Activated CD8-positive, alpha-beta memory T cell treated with anti-CD3 and anti-CD28 coated beads, Interleukin-2, amount 50 U/mL, for 4 hours (primary cell): ENCODE measurements at regions not wholly inside any gene's neighbourhood (a gene's known extent, or its start where the extent isn't known, plus 50 kb on each side); places are given as distances from the start of the nearest gene placed in this dataset.

Source experiments
- DNase-seq: peaks from one replicate; pipeline ENCODE4 v3.0.0-alpha.2; 2020

DNA sequence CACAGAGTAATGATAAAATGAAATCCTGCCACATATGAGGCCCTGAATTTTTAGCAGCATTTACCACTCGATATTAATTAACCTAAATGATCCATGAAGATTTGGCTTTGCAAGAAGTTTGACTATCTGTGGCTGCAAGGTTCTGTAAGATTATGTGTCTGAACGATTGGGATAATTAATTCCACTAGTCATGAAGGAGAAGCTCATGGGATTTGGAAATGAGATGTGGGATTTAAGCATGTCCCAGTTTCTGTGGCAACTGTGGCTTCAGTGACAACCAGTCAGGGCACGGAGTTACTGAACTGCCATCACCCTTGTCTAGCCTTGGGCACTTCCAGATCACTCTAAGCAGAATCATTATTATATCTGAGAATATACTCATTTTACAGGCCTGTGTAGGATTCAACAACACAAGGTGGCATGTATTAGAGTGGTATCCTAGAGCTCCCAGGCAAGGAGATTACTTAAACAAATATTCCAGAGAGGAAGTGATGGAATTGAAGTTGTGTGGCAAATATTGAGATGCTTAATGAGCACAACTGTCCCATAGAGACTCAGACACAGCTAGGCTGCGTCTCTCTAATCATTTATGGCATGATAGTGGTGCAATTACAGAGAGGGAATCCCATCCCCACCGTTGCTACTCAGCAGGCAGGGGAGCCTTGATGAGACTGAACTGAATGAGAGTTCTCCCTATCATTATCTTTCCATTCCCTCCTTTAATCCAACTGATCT is 205.0 kb upstream of the KRR1 start:
- DNase-seq, result no peak

DNA sequence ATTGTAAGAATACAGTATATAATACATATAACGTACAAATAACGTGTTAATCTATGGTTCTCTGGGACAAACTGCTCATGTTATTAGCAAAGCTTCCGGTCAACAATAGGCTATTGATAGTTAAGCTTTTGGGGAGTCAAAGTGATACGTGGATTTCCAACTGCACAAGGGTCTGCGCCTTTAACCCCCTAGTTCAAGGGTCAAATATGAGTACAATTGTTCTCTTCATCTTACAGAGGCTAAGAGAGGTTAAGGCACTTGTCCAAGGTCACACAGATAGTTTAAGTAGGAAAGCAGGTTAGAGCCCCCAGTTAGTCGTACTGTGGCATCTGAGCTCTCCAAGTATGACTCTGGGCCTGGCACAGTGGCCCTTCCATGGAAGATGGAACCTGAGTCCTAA is 204.3 kb upstream of the KRR1 start:
- DNase-seq, result no peak

DNA sequence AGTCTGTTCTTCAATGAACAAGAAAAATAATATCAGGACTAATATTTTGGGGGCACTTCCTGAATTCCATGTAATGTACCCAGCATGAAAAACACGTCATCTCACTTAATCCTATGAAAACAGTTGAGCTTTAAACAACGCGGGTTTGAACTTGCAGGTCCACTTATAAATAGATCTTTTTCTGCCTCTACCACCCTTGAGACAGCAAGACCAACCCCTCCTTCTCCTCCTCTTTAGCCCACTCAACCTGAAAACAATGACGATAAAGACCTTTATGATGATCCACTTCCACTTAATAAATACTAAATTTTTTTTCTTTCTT is 203.9 kb upstream of the KRR1 start:
- no peak for DNase-seq

GRCh38 chr12:75714462-75715322 is 203.3 kb upstream of the KRR1 start:
- no peak for DNase-seq

DNA sequence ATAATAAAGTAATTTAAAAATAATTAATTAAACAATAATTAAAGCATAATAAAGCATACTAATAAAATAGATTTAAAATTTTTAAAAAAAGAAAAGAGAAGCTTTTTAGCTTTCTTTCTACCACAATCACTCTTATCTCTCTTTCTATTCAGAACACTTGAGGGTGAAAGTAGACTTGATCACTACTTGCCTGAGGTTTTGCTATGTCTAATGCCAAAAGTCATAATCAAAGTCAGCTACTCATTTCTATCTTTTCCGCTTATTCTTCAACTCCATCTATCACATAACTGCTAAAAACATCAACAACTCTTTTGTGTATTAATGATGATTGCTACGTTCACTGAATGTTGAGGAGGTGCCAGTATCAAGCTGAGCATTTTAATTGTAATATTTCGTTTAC is 202.0 kb upstream of the KRR1 start:
- no peak for DNase-seq

GRCh38 chr12:75712223-75712622 is 200.8 kb upstream of the KRR1 start:
- no peak for DNase-seq

DNA sequence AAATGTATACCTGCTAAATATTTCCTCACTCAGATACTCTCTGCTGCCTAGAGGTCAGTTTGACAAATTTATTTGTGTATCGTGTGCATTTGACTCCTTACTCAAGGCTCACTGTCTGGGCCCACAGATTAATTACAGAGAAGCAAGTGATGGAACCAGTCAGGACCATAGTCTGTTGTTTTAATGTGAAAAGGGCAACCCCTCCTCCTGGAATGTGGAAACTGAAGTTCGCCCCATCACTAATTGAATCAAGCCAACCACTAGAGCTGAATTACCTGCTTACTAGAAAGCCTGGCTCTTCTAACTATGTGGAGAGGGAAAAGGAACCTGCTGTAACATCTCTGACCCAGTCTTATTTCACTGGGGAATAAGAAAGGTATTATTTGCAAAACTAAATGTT is 199.9 kb upstream of the KRR1 start:
- no peak for DNase-seq

- no peak for DNase-seq
Observed at GRCh38 chr12:75710361-75711069, 199.1 kb upstream of the KRR1 start.

DNA sequence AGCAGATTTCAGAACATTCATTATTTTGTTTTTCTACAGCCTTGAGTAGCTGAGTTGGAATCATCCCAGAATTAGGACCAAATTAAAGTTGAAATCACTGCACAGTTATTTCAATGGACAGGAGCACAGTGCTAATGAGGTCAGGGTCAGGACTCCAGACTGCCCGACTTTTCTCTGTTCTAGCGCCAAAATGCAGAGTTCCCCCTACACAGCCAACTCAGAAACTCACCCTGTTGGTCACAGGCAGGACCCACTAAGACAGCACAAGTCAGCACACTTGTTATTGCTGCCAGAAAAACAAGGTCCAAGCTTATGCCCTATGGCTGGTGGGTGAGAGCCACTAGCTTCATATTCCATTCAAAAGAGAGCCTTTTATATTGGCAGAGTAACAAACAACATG is 198.1 kb upstream of the KRR1 start:
- no peak for DNase-seq

- DNase-seq, result no peak
Observed at GRCh38 chr12:75708802-75709201, 197.4 kb upstream of the KRR1 start.

- no peak for DNase-seq
Observed at GRCh38 chr12:75707983-75708382, 196.6 kb upstream of the KRR1 start.

DNA sequence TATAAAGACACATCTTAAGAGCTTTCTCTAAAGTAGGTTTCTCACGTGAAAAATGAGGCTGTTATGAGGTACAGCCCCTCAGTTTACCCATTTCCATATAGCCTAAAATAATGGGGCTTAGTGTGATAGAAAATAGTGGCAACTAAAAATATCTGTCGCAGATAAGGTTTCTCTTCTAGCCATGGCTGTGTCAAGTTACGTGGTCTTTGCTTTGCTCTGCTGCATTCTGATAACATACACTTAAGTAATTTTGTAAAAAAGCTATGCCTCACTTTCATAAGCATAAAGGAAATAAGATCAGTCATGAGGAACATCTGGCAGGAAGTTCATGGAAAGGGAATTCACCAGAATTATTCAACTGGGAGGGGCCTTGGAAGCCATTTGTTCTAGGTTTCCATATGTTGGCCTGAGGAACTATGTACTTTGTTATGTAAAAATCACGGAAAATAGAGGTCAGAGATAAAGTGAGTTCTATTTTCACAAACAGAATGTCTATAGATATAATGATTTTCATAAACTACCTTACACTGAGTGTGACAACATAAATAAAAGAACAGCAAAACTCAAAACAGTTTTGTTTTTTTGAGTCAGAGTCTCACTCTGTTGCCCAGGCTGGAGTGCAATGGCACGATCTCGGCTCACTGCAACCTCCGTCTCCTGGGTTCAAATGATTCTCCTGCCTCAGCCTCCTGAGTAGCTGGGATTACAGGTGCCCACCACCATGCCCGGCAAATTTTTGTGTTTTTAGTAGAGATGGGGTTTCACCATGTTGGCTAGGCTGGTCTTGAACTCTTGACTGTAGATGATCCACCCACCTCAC is 195.6 kb upstream of the KRR1 start:
- DNase-seq, result no peak

GRCh38 chr12:75705749-75706711 is 194.6 kb upstream of the KRR1 start:
- no peak for DNase-seq

DNA sequence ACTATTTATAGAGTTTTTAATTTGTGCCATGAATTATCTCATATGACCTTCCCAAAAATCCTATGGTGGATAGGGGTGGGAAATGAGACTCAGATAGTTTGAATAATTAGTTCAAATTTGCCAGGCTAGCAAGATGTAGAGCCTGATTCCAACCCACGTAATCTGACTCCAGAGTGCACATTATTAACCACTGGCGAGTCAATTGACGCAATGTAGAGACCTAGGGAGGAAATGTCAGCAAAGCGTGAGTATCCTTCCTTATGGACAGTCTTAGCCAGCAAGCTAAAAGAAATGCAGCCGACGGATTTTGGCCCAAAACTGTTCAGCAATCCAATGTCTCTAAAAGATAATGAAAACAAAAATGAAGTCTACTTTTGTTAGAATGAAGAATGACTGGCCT is 193.3 kb upstream of the KRR1 start:
- DNase-seq, result no peak

GRCh38 chr12:75704208-75704607 is 192.8 kb upstream of the KRR1 start:
- no peak for DNase-seq

- no peak for DNase-seq
Observed at GRCh38 chr12:75703131-75703530, 191.7 kb upstream of the KRR1 start.

GRCh38 chr12:75702477-75703093 is 191.2 kb upstream of the KRR1 start:
- DNase-seq, result no peak

DNA sequence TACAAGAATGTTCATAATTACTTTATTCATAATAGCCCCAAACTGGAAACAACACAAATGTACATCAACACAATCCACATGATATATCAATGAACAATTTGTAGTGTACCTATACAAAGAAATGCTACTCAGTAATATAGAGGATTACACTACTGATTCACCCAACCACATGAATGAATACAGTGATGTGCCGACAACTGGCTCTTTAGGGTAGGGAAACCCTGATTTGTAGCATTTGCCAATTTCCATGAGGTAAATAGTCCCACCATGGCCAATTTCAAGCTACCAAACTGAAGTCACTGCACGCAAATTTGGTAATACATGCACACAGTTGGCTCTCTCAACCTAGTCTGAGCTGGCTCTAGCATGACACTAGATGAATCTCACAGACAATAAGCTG is 190.4 kb upstream of the KRR1 start:
- no peak for DNase-seq

- DNase-seq, result no peak
Observed at GRCh38 chr12:75699728-75700496, 188.5 kb upstream of the KRR1 start.

- DNase-seq, result no peak
Observed at GRCh38 chr12:75699251-75699650, 187.8 kb upstream of the KRR1 start.

DNA sequence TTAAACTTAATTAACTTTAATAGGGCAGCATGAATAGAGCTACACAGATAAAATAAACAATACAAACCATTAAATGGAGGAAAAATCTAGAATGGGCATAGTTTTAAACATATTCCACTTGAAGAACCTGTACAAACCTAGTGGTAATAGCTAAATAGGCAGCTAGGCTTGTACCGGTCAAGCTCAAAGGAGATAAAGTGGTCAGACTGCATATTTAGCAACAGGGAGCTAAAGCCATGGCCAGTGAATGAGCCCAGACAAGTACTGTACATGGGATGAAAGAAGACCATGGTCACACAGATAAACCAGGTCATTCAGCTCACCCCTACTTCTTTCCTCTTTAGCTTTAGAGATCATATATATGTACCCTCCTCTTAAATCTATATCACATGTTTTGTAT is 186.6 kb upstream of the KRR1 start:
- DNase-seq, result no peak
